ENCODE measurements at regions not wholly inside any gene's neighbourhood (a gene's known extent, or its start where the extent isn't known, plus 50 kb on each side); places are given as distances from the start of the nearest gene placed in this dataset.
"Not testable (repeated sequence)": the region's sequence is repeated elsewhere in the genome, so short reads cannot be mapped to it uniquely, and the experiment has no call there.

DNA sequence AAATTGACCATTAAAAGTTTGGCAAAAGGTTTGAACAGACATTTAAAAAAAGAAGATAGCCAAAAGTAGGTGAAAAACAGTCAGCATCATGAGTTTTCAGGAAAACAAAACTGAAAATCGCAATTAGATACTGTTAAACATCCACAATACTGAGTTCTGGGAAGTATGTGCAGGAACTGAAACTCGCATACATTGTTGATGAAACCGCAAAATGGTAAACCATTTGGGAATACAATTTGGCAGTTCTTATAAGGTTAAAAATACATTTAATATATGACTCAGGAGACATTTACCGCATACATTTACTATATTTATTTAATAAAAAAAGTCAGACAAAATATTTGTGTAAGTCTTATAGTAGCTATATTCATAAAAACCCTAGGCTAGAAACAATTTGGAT lies 393.2 kb downstream of the COL11A1 start:
- TF ChIP-seq, protein P1, sequence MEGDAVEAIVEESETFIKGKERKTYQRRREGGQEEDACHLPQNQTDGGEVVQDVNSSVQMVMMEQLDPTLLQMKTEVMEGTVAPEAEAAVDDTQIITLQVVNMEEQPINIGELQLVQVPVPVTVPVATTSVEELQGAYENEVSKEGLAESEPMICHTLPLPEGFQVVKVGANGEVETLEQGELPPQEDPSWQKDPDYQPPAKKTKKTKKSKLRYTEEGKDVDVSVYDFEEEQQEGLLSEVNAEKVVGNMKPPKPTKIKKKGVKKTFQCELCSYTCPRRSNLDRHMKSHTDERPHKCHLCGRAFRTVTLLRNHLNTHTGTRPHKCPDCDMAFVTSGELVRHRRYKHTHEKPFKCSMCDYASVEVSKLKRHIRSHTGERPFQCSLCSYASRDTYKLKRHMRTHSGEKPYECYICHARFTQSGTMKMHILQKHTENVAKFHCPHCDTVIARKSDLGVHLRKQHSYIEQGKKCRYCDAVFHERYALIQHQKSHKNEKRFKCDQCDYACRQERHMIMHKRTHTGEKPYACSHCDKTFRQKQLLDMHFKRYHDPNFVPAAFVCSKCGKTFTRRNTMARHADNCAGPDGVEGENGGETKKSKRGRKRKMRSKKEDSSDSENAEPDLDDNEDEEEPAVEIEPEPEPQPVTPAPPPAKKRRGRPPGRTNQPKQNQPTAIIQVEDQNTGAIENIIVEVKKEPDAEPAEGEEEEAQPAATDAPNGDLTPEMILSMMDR (IDR thresholded peaks at IDR 0.05), result no peak
- ATAC-seq, result no peak
- DNase-seq, result no peak
- H3K4me3 ChIP-seq, result no peak overlapping the region
- intact Hi-C loops (cut with DNase I), result no loop called here
- no peak overlapping the region for H3K27ac ChIP-seq
- H3K27me3 ChIP-seq, result no peaks in the 10 kb centered on the region
- no peaks in the 10 kb centered on the region for H3K36me3 ChIP-seq
- H3K4me1 ChIP-seq, result no peaks in the 10 kb centered on the region
- H3K9me3 ChIP-seq, result no peaks in the 10 kb centered on the region

DNA sequence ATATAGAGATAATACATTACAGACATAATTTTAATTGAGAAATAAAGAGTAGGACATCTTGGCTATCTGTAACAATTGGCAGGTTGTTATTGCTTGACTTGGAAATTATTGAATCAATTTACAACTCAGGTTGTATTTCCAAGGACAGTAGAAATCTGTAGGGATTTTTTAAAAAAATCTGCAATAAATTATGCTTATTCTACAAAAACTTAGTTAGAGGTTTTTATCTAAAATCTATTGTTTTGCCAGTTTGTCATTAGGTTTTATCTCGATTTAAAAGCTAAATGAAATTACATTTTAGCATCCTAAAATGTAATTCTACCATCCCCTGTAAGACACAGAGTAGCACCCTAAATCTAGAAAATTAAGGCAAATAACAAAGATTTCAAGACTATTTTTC lies 408.8 kb downstream of the COL11A1 start:
- intact Hi-C loops (cut with DNase I), result no loop called here
- TF ChIP-seq, protein P1 (IDR thresholded peaks at IDR 0.05), result no peak
- Histone ChIP-seq H3K27me3 (no peaks in the 10 kb centered on the region), H3K36me3 (no peaks in the 10 kb centered on the region), H3K4me1 (no peaks in the 10 kb centered on the region), H3K4me3 (no peak overlapping the region), H3K27ac (no peak overlapping the region), H3K9me3 (no peaks in the 10 kb centered on the region)
- ATAC-seq, result no peak
- DNase-seq, result no peak

DNA sequence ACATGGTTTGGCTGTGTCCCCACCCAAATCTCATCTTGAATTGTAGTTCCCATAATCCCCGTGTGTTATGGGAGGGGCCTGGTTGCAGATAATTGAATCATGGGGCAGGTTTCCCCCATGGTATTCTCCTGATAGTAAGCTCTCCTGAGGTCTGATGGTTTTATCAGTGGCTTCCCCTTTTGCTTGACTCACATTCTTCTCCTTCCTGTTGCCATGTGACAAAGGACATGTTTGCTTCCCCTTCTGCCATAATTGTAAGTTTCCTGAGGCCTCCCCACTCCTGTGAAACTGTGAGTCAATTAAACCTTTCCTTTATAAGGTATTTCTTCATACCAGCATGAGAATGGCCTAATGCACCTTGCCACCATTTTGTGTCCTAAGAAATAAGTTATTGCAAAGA lies 415.0 kb downstream of the COL11A1 start:
- Histone ChIP-seq H3K4me3 (no peak overlapping the region), H3K27me3 (no peaks in the 10 kb centered on the region), H3K27ac (no peak overlapping the region), H3K9me3 (no peaks in the 10 kb centered on the region), H3K4me1 (no peaks in the 10 kb centered on the region), H3K36me3 (no peaks in the 10 kb centered on the region)
- intact Hi-C loops (cut with DNase I), result no loop called here
- TF ChIP-seq, protein P1 (IDR thresholded peaks at IDR 0.05), result no peak
- DNase-seq, result no peak
- ATAC-seq, result no peak

DNA sequence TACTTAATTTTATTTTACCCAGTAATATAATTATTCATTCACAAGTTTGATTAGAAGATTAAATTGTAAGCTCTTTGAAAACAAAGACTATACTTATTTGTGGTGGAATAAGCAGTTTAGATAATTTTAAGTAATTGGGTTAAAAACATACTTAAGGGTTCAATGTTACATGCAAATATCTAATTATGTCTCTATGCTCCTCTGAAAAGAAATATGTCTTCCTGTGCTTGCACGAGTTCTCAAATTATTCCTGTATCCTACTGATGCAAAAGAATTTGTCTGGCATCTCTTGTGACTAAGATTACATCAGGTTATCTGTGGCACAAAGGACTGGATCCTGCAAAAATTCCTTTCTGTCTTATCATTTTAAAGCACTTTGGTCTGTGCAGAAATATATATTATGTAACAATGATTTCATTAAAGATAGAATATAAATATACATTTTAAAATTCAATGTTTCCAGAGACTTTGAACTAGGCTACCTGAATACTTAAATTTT lies 416.7 kb downstream of the COL11A1 start:
- ATAC-seq, result no peak
- Histone ChIP-seq H3K27ac (no peak overlapping the region), H3K9me3 (no peaks in the 10 kb centered on the region), H3K27me3 (no peaks in the 10 kb centered on the region), H3K4me3 (no peak overlapping the region), H3K36me3 (no peaks in the 10 kb centered on the region), H3K4me1 (no peaks in the 10 kb centered on the region)
- no peak for DNase-seq
- TF ChIP-seq, protein P1 (IDR thresholded peaks at IDR 0.05), result no peak
- intact Hi-C loops (cut with DNase I), result no loop called here

DNA sequence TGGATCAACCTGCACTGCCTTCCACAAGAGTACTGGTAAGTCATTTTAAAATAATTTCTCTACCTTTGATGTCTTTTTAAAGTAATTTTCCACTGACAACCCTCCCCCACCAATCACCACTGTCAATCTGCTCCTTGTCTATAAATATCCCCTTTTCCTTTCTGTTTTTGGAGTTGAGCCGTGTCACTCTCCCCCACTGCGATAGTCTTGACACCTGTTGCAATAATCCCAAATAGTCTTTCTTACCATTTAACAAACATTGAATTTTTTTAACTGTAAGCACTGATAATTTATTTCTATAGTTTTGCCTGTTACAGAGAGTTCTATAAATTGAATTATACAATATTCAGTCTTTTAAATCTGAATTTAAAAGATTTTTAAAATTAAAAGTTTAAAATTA lies 420.9 kb downstream of the COL11A1 start:
- no peak overlapping the region for H3K4me3 ChIP-seq
- no peak for DNase-seq
- intact Hi-C loops (cut with DNase I), result no loop called here
- no peaks in the 10 kb centered on the region for H3K27me3 ChIP-seq
- H3K9me3 ChIP-seq, result no peaks in the 10 kb centered on the region
- TF ChIP-seq, protein P1 (IDR thresholded peaks at IDR 0.05), result no peak
- H3K4me1 ChIP-seq, result no peaks in the 10 kb centered on the region
- H3K36me3 ChIP-seq, result no peaks in the 10 kb centered on the region
- ATAC-seq, result no peak
- no peak overlapping the region for H3K27ac ChIP-seq

DNA sequence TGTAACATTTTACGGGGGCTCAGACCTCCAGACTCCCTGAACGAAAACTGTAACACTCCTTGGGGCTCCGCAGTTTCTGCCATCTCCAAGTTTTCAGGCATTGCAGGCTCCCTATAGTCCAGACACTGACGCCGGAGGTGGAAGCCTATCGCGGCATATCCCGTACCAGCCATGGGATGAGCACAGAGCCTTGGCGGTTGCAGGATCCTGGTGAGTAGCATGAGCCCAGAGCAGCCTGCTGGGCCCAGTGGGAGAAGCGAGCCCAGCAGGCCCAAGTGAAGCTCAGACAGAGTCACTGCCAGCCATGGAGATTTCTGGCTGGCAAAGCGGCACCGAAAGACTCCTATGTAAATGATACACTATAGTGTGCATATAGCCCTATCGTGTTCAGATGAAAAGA lies 446.8 kb downstream of the COL11A1 start:
- H3K4me3 ChIP-seq, result no peak overlapping the region
- DNase-seq, result no peak
- no peak overlapping the region for H3K27ac ChIP-seq
- TF ChIP-seq, protein P1 (IDR thresholded peaks at IDR 0.05), result no peak
- H3K4me1 ChIP-seq, result no peaks in the 10 kb centered on the region
- H3K36me3 ChIP-seq, result no peaks in the 10 kb centered on the region
- no peaks in the 10 kb centered on the region for H3K9me3 ChIP-seq
- intact Hi-C loops (cut with DNase I), result no loop called here
- no peak for ATAC-seq
- no peaks in the 10 kb centered on the region for H3K27me3 ChIP-seq

DNA sequence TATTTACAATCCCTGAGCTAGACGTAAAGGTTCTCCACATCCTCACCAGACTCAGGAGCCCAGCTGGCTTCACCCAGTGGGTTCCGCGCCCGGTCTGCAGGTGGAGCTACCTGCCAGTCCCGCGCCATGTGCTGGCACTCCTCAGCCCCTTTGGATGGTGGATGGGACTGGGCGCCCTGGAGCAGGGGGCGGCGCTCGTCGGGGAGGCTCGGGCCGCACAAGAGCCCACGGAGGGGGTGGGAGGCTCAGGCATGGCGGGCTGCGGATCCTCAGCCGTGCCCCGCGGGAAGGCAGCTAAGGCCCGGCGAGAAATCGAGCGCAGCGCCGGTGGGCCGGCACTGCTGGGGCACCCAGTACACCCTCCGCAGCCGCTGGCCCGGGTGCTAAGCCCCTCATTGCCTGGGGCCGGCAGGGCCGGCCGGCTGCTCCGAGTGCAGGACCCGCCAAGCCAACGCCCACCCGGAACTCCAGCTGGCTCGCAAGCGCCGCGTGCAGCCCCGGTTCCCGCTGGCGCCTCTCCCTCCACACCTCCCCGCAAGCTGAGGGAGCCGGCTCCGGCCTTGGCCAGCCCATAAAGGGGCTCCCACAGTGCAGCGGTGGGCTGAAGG lies 448.3 kb downstream of the COL11A1 start:
- H3K27me3 ChIP-seq; H3K27ac ChIP-seq; H3K4me1 ChIP-seq; DNase-seq; H3K4me3 ChIP-seq; intact Hi-C loops (cut with DNase I); ATAC-seq; H3K36me3 ChIP-seq; H3K9me3 ChIP-seq: not testable (repeated sequence)

Measured in upper lobe of right lung (tissue), 1 donor.